8988T (cell line): ENCODE measurements at regions not wholly inside any gene's neighbourhood (a gene's known extent, or its start where the extent isn't known, plus 50 kb on each side); places are given as distances from the start of the nearest gene placed in this dataset.

Experiments
- DNase-seq: peaks from one replicate; pipeline ENCODE4 v3.0.0; 2011

GRCh38 chr21:43271452-43272020, 102.7 kb downstream of the CRYAA start:
- DNase-seq: no peak

GRCh38 chr21:43270800-43271301, 102.0 kb downstream of the CRYAA start:
- DNase-seq: no peak

GRCh38 chr21:43269957-43270705, 101.3 kb downstream of the CRYAA start:
- DNase-seq: no peak

GRCh38 chr21:43269440-43269839, 100.6 kb downstream of the CRYAA start:
- peak; percentile 78 for DNase-seq

GRCh38 chr21:43268804-43269186, 100.0 kb downstream of the CRYAA start:
- no peak for DNase-seq

GRCh38 chr21:43268086-43268803, 99.4 kb downstream of the CRYAA start:
- DNase-seq: no peak

GRCh38 chr21:43267391-43268085, 98.7 kb downstream of the CRYAA start:
- DNase-seq: no peak

GRCh38 chr21:43266534-43266933, 97.7 kb downstream of the CRYAA start:
- no peak for DNase-seq

- DNase-seq: no peak
Measured at GRCh38 chr21:43262427-43262826, 93.6 kb downstream of the CRYAA start.
